Lung (tissue), 11 donors: ENCODE measurements at regions not wholly inside any gene's neighbourhood (a gene's known extent, or its start where the extent isn't known, plus 50 kb on each side); places are given as distances from the start of the nearest gene placed in this dataset.
"Not testable (repeated sequence)": the region's sequence is repeated elsewhere in the genome, so short reads cannot be mapped to it uniquely, and the experiment has no call there.

Source experiments
- ATAC-seq: fragments of 200-7000 bp; cut with Tn5 transposase; one replicate; pipeline ENCODE4 v1.9.1; 2020; ENCODE audit warnings: moderate number of reproducible peaks; ENCODE audit not compliant: insufficient read depth, low FRiP score
- DNase-seq, 3 donors: peaks; one replicate each; pipeline ENCODE4 v3.0.0-alpha.2; 2013 to 2017
- H3K27ac ChIP-seq, 2 donors: one replicate each; pipeline ENCODE4 v1.5.1; 2013; ENCODE audit warnings: mild to moderate bottlenecking in 2 of 2, moderate library complexity in 2 of 2, control low read depth in 1 of 2, inconsistent platforms in 1 of 2, low read depth in 1 of 2, low read length in 1 of 2
- H3K27me3 ChIP-seq, 3 donors: one replicate each; pipeline ENCODE4 v1.5.1; 2013; ENCODE audit warnings: low read length in 2 of 3; ENCODE audit not compliant: control insufficient read depth in 3 of 3, insufficient read depth in 3 of 3
- H3K36me3 ChIP-seq, 4 donors: one replicate each; pipeline ENCODE4 v1.5.1; 2013; ENCODE audit warnings: low read length in 4 of 4, mild to moderate bottlenecking in 1 of 4, moderate library complexity in 1 of 4; ENCODE audit not compliant: control insufficient read depth in 4 of 4, insufficient read depth in 4 of 4
- H3K4me1 ChIP-seq, 5 donors: one replicate each; pipeline ENCODE4 v1.5.1; 2013; ENCODE audit warnings: low read length in 5 of 5, mild to moderate bottlenecking in 2 of 5, moderate library complexity in 1 of 5; ENCODE audit not compliant: control insufficient read depth in 5 of 5, insufficient read depth in 5 of 5
- H3K4me3 ChIP-seq: one replicate; pipeline ENCODE4 v1.5.1; 2013; ENCODE audit warnings: mild to moderate bottlenecking, control low read depth, moderate library complexity
- H3K9ac ChIP-seq, 2 donors: one replicate each; pipeline ENCODE4 v1.5.1; 2013; ENCODE audit warnings: low read length in 2 of 2, control low read depth in 1 of 2; ENCODE audit not compliant: insufficient read depth in 1 of 2
- H3K9me3 ChIP-seq, 4 donors: one replicate each; pipeline ENCODE4 v1.5.1; 2013; ENCODE audit warnings: low read length in 3 of 4, mild to moderate bottlenecking in 1 of 4, moderate library complexity in 1 of 4; ENCODE audit not compliant: control insufficient read depth in 4 of 4, insufficient read depth in 3 of 4
- CTCF ChIP-seq: IDR thresholded peaks from 2 replicates; pipeline ENCODE4 v1.5.1; 2012; ENCODE audit warnings: mild to moderate bottlenecking; ENCODE audit errors: control extremely low read depth, extremely low read depth
- WGBS, 2 donors: extraction: QIAGEN DNeasy Blood & Tissue Kit; methylation state at CpG; one replicate each; pipeline ENCODE4 v1.1.7; 2013; 5-methylcytosine and 5-hydroxymethylcytosine counted together
- donor health status: control.
- donor health status: control.
- donor health status: Bipolar disorder and iron deficiency.
- donor health status: healthy.
- donor health status: DM: yes; HTN: yes; CAD: no.

GRCh38 chr10:33963729-33964128 lies 629.3 kb upstream of the NRP1 start:
- Histone ChIP-seq H3K27me3 (no peaks in the 10 kb centered on the region), H3K9ac (no peak overlapping the region), H3K9me3 (no peaks in the 10 kb centered on the region), H3K4me3 (no peak overlapping the region), H3K27ac (no peak overlapping the region), H3K36me3 (no peaks in the 10 kb centered on the region), H3K4me1 (peaks cover 0 to 2% (median 0%) of the 10 kb centered on the region in 5 donors)
- 96 to 97% methylated on average over 4 of the region's 4 CpGs for WGBS, 2 donors
- DNase-seq (no peak), ATAC-seq (no peak)
- no peak for TF ChIP-seq CTCF

GRCh38 chr10:33956322-33956721 lies 621.9 kb upstream of the NRP1 start:
- ATAC-seq, H3K9ac ChIP-seq, DNase-seq, H3K27ac ChIP-seq, H3K27me3 ChIP-seq, H3K36me3 ChIP-seq, H3K4me1 ChIP-seq, H3K4me3 ChIP-seq, H3K9me3 ChIP-seq: not testable (repeated sequence)
- 90 to 92% methylated on average over 4 of the region's 4 CpGs for WGBS, 2 donors

- H3K27me3 ChIP-seq = no peaks in the 10 kb centered on the region
- DNase-seq (peak in 1 of 3 donors; percentile 21), ATAC-seq (no peak)
- H3K27ac ChIP-seq = no peak overlapping the region
- WGBS, 2 donors = 86 to 91% methylated on average over 1 of the region's 1 CpG
- H3K9me3 ChIP-seq = peaks cover 0 to 5% (median 0%) of the 10 kb centered on the region in 4 donors
- H3K4me1 ChIP-seq = no peaks in the 10 kb centered on the region
- no peak overlapping the region for H3K9ac ChIP-seq
- no peak overlapping the region for H3K4me3 ChIP-seq
- H3K36me3 ChIP-seq = no peaks in the 10 kb centered on the region
- TF ChIP-seq CTCF = no peak
Measured at GRCh38 chr10:33955676-33956075, 621.2 kb upstream of the NRP1 start.

GRCh38 chr10:33952692-33953360 lies 618.4 kb upstream of the NRP1 start:
- no peak overlapping the region for H3K9ac ChIP-seq
- no peak for TF ChIP-seq CTCF
- no peak overlapping the region for H3K4me3 ChIP-seq
- WGBS, 2 donors = 93 to 96% methylated on average over 8 of the region's 8 CpGs
- no peaks in the 10 kb centered on the region for H3K27me3 ChIP-seq
- no peak overlapping the region for H3K27ac ChIP-seq
- H3K36me3 ChIP-seq = no peaks in the 10 kb centered on the region
- H3K9me3 ChIP-seq = peaks cover 0 to 5% (median 0%) of the 10 kb centered on the region in 4 donors
- H3K4me1 ChIP-seq = peaks cover 0 to 5% (median 0%) of the 10 kb centered on the region in 5 donors
- DNase-seq = no peak
- ATAC-seq = no peak
